ENCODE measurements at regions not wholly inside any gene's neighbourhood (a gene's known extent, or its start where the extent isn't known, plus 50 kb on each side); places are given as distances from the start of the nearest gene placed in this dataset.

- 90% methylated on average over 1 of the region's 1 CpG for WGBS (ENCODE audit: low lambda C conversion rate, missing lambda C conversion rate)
- Histone ChIP-seq H3K9me3 (ENCODE audit: low read depth) (no peaks in the 10 kb centered on the region), H3K79me2 (no peaks in the 10 kb centered on the region), H2AFZ (no peak overlapping the region), H3K4me1 (ENCODE audit: insufficient read depth) (no peaks in the 10 kb centered on the region), H3K36me3 (replicated peaks; ENCODE audit: insufficient read depth, low read depth) (no peaks in the 10 kb centered on the region), H3K27me3 (no peaks in the 10 kb centered on the region), H3K27ac (no peak overlapping the region), H3K9me2 (replicated peaks; ENCODE audit: insufficient read depth) (no peaks in the 10 kb centered on the region), H4K20me1 (ENCODE audit: insufficient read depth, poor library complexity, severe bottlenecking) (no peaks in the 10 kb centered on the region), H3K4me2 (no peak overlapping the region), H3K4me3 (no peak overlapping the region)
- TF ChIP-seq CTCF (IDR thresholded peaks at IDR 0.05; ENCODE audit: poor library complexity), result no peak
- no peak for TF ChIP-seq EZH2phosphoT487 (IDR thresholded peaks at IDR 0.05; ENCODE audit: low read depth, severe bottlenecking, unreplicated experiment)
- TF ChIP-seq EZH2 (IDR thresholded peaks at IDR 0.05; ENCODE audit: borderline replicate concordance), result no peak
- DNase-seq (ENCODE audit: low spot score), result no peak
Measured at GRCh38 chr1:194227161-194227560, 1040.7 kb upstream of the B3GALT2 start.

GRCh38 chr1:194225821-194226220 is 1039.4 kb upstream of the B3GALT2 start:
- H3K9me3 ChIP-seq (ENCODE audit: low read depth), result no peaks in the 10 kb centered on the region
- no peak overlapping the region for H3K27ac ChIP-seq
- no peak overlapping the region for H3K4me2 ChIP-seq
- no peak overlapping the region for H3K4me3 ChIP-seq
- no peak for DNase-seq (ENCODE audit: low spot score)
- no peaks in the 10 kb centered on the region for H3K9me2 ChIP-seq (replicated peaks; ENCODE audit: insufficient read depth)
- no peaks in the 10 kb centered on the region for H3K27me3 ChIP-seq
- no peak overlapping the region for H2AFZ ChIP-seq
- 64% methylated on average over 2 of the region's 2 CpGs for WGBS (ENCODE audit: low lambda C conversion rate, missing lambda C conversion rate)
- no peaks in the 10 kb centered on the region for H3K79me2 ChIP-seq
- TF ChIP-seq EZH2 (IDR thresholded peaks at IDR 0.05; ENCODE audit: borderline replicate concordance), result no peak
- no peak for TF ChIP-seq CTCF (IDR thresholded peaks at IDR 0.05; ENCODE audit: poor library complexity)
- no peak for TF ChIP-seq EZH2phosphoT487 (IDR thresholded peaks at IDR 0.05; ENCODE audit: low read depth, severe bottlenecking, unreplicated experiment)
- H4K20me1 ChIP-seq (ENCODE audit: insufficient read depth, poor library complexity, severe bottlenecking), result no peaks in the 10 kb centered on the region
- no peaks in the 10 kb centered on the region for H3K36me3 ChIP-seq (replicated peaks; ENCODE audit: insufficient read depth, low read depth)
- H3K4me1 ChIP-seq (ENCODE audit: insufficient read depth), result no peaks in the 10 kb centered on the region

- no peaks in the 10 kb centered on the region for H3K9me2 ChIP-seq (replicated peaks; ENCODE audit: insufficient read depth)
- no peaks in the 10 kb centered on the region for H3K79me2 ChIP-seq
- no peaks in the 10 kb centered on the region for H3K36me3 ChIP-seq (replicated peaks; ENCODE audit: insufficient read depth, low read depth)
- no peak overlapping the region for H3K4me2 ChIP-seq
- TF ChIP-seq CTCF (IDR thresholded peaks at IDR 0.05; ENCODE audit: poor library complexity) (no peak), EZH2phosphoT487 (IDR thresholded peaks at IDR 0.05; ENCODE audit: low read depth, severe bottlenecking, unreplicated experiment) (no peak), EZH2 (IDR thresholded peaks at IDR 0.05; ENCODE audit: borderline replicate concordance) (no peak)
- H3K9me3 ChIP-seq (ENCODE audit: low read depth), result no peaks in the 10 kb centered on the region
- 78% methylated on average over 1 of the region's 1 CpG for WGBS (ENCODE audit: low lambda C conversion rate, missing lambda C conversion rate)
- DNase-seq (ENCODE audit: low spot score), result no peak
- no peak overlapping the region for H2AFZ ChIP-seq
- H3K27ac ChIP-seq, result no peak overlapping the region
- H3K4me3 ChIP-seq, result no peak overlapping the region
- H3K27me3 ChIP-seq, result no peaks in the 10 kb centered on the region
- no peaks in the 10 kb centered on the region for H4K20me1 ChIP-seq (ENCODE audit: insufficient read depth, poor library complexity, severe bottlenecking)
- no peaks in the 10 kb centered on the region for H3K4me1 ChIP-seq (ENCODE audit: insufficient read depth)
Measured at GRCh38 chr1:194223596-194223995, 1037.2 kb upstream of the B3GALT2 start.

GRCh38 chr1:194215448-194215847 is 1029.0 kb upstream of the B3GALT2 start:
- DNase-seq (ENCODE audit: low spot score), result no peak
- Histone ChIP-seq H3K4me3 (no peak overlapping the region), H3K4me2 (no peak overlapping the region), H3K36me3 (replicated peaks; ENCODE audit: insufficient read depth, low read depth) (no peaks in the 10 kb centered on the region), H2AFZ (no peak overlapping the region), H3K79me2 (no peaks in the 10 kb centered on the region), H3K27me3 (no peaks in the 10 kb centered on the region), H3K4me1 (ENCODE audit: insufficient read depth) (no peaks in the 10 kb centered on the region), H4K20me1 (ENCODE audit: insufficient read depth, poor library complexity, severe bottlenecking) (no peaks in the 10 kb centered on the region), H3K9me3 (ENCODE audit: low read depth) (no peaks in the 10 kb centered on the region), H3K27ac (no peak overlapping the region), H3K9me2 (replicated peaks; ENCODE audit: insufficient read depth) (no peaks in the 10 kb centered on the region)
- WGBS (ENCODE audit: low lambda C conversion rate, missing lambda C conversion rate), result 93% methylated on average over 1 of the region's 1 CpG
- no peak for TF ChIP-seq EZH2 (IDR thresholded peaks at IDR 0.05; ENCODE audit: borderline replicate concordance)
- TF ChIP-seq EZH2phosphoT487 (IDR thresholded peaks at IDR 0.05; ENCODE audit: low read depth, severe bottlenecking, unreplicated experiment), result no peak
- TF ChIP-seq CTCF (IDR thresholded peaks at IDR 0.05; ENCODE audit: poor library complexity), result no peak
